ENCODE measurements at regions not wholly inside any gene's neighbourhood (a gene's known extent, or its start where the extent isn't known, plus 50 kb on each side); places are given as distances from the start of the nearest gene placed in this dataset.
"Not testable (repeated sequence)": the region's sequence is repeated elsewhere in the genome, so short reads cannot be mapped to it uniquely, and the experiment has no call there.

- DNase-seq (ENCODE audit: low read depth in 2 of 2) = no peak
Measured at GRCh38 chr11:11010624-11011127, 152.8 kb upstream of the ZBED5 start.

- no peak for DNase-seq (ENCODE audit: low read depth in 2 of 2)
Measured at GRCh38 chr11:11009179-11009578, 151.3 kb upstream of the ZBED5 start.

GRCh38 chr11:11004069-11004468 is 146.2 kb upstream of the ZBED5 start:
- DNase-seq (ENCODE audit: low read depth in 2 of 2) = no peak

GRCh38 chr11:11003226-11003625 is 145.4 kb upstream of the ZBED5 start:
- no peak for DNase-seq (ENCODE audit: low read depth in 2 of 2)

- DNase-seq (ENCODE audit: low read depth in 2 of 2) = no peak
Measured at GRCh38 chr11:11000579-11001283, 142.9 kb upstream of the ZBED5 start.

- no peak for DNase-seq (ENCODE audit: low read depth in 2 of 2)
Measured at GRCh38 chr11:10998674-10999073, 140.8 kb upstream of the ZBED5 start.

- DNase-seq (ENCODE audit: low read depth in 2 of 2) = no peak
Measured at GRCh38 chr11:10996678-10997077, 138.8 kb upstream of the ZBED5 start.

- no peak for DNase-seq (ENCODE audit: low read depth in 2 of 2)
Measured at GRCh38 chr11:10993640-10994039, 135.8 kb upstream of the ZBED5 start.

- DNase-seq (ENCODE audit: low read depth in 2 of 2) = no peak
Measured at GRCh38 chr11:10993186-10993585, 135.3 kb upstream of the ZBED5 start.

- DNase-seq (ENCODE audit: low read depth in 2 of 2) = no peak
Measured at GRCh38 chr11:10991393-10991792, 133.5 kb upstream of the ZBED5 start.

GRCh38 chr11:10990637-10991193 is 132.9 kb upstream of the ZBED5 start:
- DNase-seq (ENCODE audit: low read depth in 2 of 2) = no peak

GRCh38 chr11:10990160-10990559 is 132.3 kb upstream of the ZBED5 start:
- no peak for DNase-seq (ENCODE audit: low read depth in 2 of 2)

GRCh38 chr11:10986006-10986405 is 128.2 kb upstream of the ZBED5 start:
- no peak for DNase-seq (ENCODE audit: low read depth in 2 of 2)

- DNase-seq (ENCODE audit: low read depth in 2 of 2) = no peak
Measured at GRCh38 chr11:10984742-10985141, 126.9 kb upstream of the ZBED5 start.

GRCh38 chr11:10984250-10984649 is 126.4 kb upstream of the ZBED5 start:
- DNase-seq (ENCODE audit: low read depth in 2 of 2) = no peak

- no peak for DNase-seq (ENCODE audit: low read depth in 2 of 2)
Measured at GRCh38 chr11:10982704-10983510, 125.1 kb upstream of the ZBED5 start.

GRCh38 chr11:10979529-10979928 is 121.7 kb upstream of the ZBED5 start:
- no peak for DNase-seq (ENCODE audit: low read depth in 2 of 2)

GRCh38 chr11:10978198-10978597 is 120.3 kb upstream of the ZBED5 start:
- DNase-seq (ENCODE audit: low read depth in 2 of 2) = no peak

GRCh38 chr11:10975287-10975721 is 117.5 kb upstream of the ZBED5 start:
- DNase-seq (ENCODE audit: low read depth in 2 of 2) = no peak

- no peak for DNase-seq (ENCODE audit: low read depth in 2 of 2)
Measured at GRCh38 chr11:10973416-10973815, 115.6 kb upstream of the ZBED5 start.

- DNase-seq (ENCODE audit: low read depth in 2 of 2) = no peak
Measured at GRCh38 chr11:10970926-10971325, 113.1 kb upstream of the ZBED5 start.

GRCh38 chr11:10969387-10969786 is 111.5 kb upstream of the ZBED5 start:
- DNase-seq (ENCODE audit: low read depth in 2 of 2) = no peak

GRCh38 chr11:10956884-10957283 is 99.0 kb upstream of the ZBED5 start:
- DNase-seq (ENCODE audit: low read depth in 2 of 2) = not testable (repeated sequence)
